A673 (cell line): ENCODE measurements at regions not wholly inside any gene's neighbourhood (a gene's known extent, or its start where the extent isn't known, plus 50 kb on each side); places are given as distances from the start of the nearest gene placed in this dataset.

Source experiments
- BruUV-seq: library from RNA; stranded (reverse); fragments of 400-500 nt; replicated peaks from 2 replicates; lab custom pipeline; 2021; lab: Mats Ljungman, UMichigan
- CTCF ChIA-PET: fragments of 300-600 bp; sonication (Branson Sonifier 250); formaldehyde crosslinking; loops from one replicate; lab custom pipeline; 2022; ENCODE audit warnings: antibody characterized with exemption; lab: Charles Lee
- POLR2A ChIA-PET: fragments of 300-600 bp; sonication (Branson Sonifier 250); formaldehyde crosslinking; loops from one replicate; lab custom pipeline; 2022; ENCODE audit warnings: antibody characterized with exemption; ENCODE audit not compliant: low non-redundant PET; lab: Charles Lee
- DNase-seq: peaks from one replicate; pipeline ENCODE4 v3.0.0-alpha.2; 2015; ENCODE audit warnings: low spot score
- H3K27ac ChIP-seq: fragments of 200-600 bp; sonication (generic); 2 replicates; pipeline ENCODE4 v1.5.1; 2016; ENCODE audit warnings: mixed run types, low read depth, mild to moderate bottlenecking, mixed read lengths, antibody characterized with exemption, low read length; ENCODE audit not compliant: poor library complexity, severe bottlenecking
- H3K27me3 ChIP-seq: fragments of 200-600 bp; sonication (generic); replicated peaks from 2 replicates; pipeline ENCODE4 v1.6.1; 2017; ENCODE audit warnings: mixed run types, low read depth, mild to moderate bottlenecking, mixed read lengths, antibody characterized with exemption, low read length; ENCODE audit not compliant: insufficient read depth, poor library complexity
- H3K36me3 ChIP-seq: fragments of 200-600 bp; sonication (generic); 2 replicates; pipeline ENCODE4 v1.6.1; 2016; ENCODE audit warnings: mixed run types, mild to moderate bottlenecking, mixed read lengths, antibody characterized with exemption, low read length; ENCODE audit not compliant: insufficient read depth, poor library complexity, severe bottlenecking
- H3K4me1 ChIP-seq: fragments of 200-600 bp; sonication (generic); 2 replicates; pipeline ENCODE4 v1.6.1; 2017; ENCODE audit warnings: mixed run types, mild to moderate bottlenecking, mixed read lengths, antibody characterized with exemption, low read length; ENCODE audit not compliant: insufficient read depth, poor library complexity, severe bottlenecking
- H3K4me3 ChIP-seq: fragments of 200-600 bp; sonication (generic); 2 replicates; pipeline ENCODE4 v1.5.1; 2016; ENCODE audit warnings: low read depth, mixed run types, mild to moderate bottlenecking, mixed read lengths, low read length; ENCODE audit not compliant: poor library complexity, severe bottlenecking
- H3K9me3 ChIP-seq: fragments of 200-600 bp; sonication (generic); 2 replicates; pipeline ENCODE4 v1.6.1; 2016; ENCODE audit warnings: mixed run types, low read depth, mild to moderate bottlenecking, mixed read lengths, antibody characterized with exemption, low read length; ENCODE audit not compliant: poor library complexity, severe bottlenecking
- EZH2 ChIP-seq: fragments of 200-600 bp; sonication (generic); IDR thresholded peaks from 2 replicates; pipeline ENCODE4 v1.6.1; 2017; ENCODE audit warnings: borderline replicate concordance, low read depth, mild to moderate bottlenecking, mixed read lengths, antibody characterized with exemption, low read length; ENCODE audit not compliant: poor library complexity, severe bottlenecking
- intact Hi-C: fragments of 100-400 bp; cut with micrococcal nuclease; formaldehyde crosslinking; loops from one replicate; pipeline ENCODE4 v1.10.0; 2022; ENCODE audit not compliant: unreplicated experiment
- TF ChIP-seq, protein P1 (sequence below): fragments of 300-800, 200-600 bp; sonication (generic); conservative IDR thresholded peaks from 2 replicates; pipeline ENCODE4 v1.5.1; 2017; ENCODE audit warnings: low read depth, mild to moderate bottlenecking, antibody characterized with exemption, low read length, moderate library complexity, mixed read lengths

DNA sequence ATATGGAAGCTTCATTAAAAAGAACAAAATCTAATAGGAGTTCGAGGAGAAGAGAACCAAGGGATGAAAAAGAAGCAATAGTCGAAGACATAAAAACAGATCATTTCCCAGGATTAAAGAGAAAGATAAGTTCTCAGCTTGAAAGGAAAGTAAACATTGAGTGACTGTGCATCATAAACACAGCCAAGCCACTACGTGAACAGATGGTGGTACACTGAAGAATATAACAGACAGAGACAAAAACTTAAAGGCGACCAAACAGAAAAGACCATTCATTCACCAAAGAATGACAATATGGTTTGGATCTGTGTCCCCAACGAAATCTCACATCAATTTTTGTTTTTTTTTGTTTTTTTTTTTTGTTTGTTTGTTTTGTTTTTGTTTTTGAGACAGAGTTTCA is 210.8 kb upstream of the LINGO1 start:
- CTCF ChIA-PET = interaction anchor here (0.7 kb wide), 1 partner anchor 9 kb away, joined by 7 read pairs; no protein-coding TSS in a partner anchor
- Histone ChIP-seq H3K36me3 (no peaks in the 10 kb centered on the region), H3K27ac (no peak overlapping the region), H3K4me1 (no peaks in the 10 kb centered on the region), H3K9me3 (no peaks in the 10 kb centered on the region), H3K27me3 (no peaks in the 10 kb centered on the region), H3K4me3 (no peak overlapping the region)
- intact Hi-C loops = no loop called here
- no peak for DNase-seq
- TF ChIP-seq EZH2 = no peak
- TF ChIP-seq, protein P1, sequence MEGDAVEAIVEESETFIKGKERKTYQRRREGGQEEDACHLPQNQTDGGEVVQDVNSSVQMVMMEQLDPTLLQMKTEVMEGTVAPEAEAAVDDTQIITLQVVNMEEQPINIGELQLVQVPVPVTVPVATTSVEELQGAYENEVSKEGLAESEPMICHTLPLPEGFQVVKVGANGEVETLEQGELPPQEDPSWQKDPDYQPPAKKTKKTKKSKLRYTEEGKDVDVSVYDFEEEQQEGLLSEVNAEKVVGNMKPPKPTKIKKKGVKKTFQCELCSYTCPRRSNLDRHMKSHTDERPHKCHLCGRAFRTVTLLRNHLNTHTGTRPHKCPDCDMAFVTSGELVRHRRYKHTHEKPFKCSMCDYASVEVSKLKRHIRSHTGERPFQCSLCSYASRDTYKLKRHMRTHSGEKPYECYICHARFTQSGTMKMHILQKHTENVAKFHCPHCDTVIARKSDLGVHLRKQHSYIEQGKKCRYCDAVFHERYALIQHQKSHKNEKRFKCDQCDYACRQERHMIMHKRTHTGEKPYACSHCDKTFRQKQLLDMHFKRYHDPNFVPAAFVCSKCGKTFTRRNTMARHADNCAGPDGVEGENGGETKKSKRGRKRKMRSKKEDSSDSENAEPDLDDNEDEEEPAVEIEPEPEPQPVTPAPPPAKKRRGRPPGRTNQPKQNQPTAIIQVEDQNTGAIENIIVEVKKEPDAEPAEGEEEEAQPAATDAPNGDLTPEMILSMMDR = no peak
- POLR2A ChIA-PET = interaction anchor here (0.7 kb wide), 2 partner anchors 32 to 773 kb away, joined by 6 read pairs; partner anchors contain the start of gene TSPAN3
- BruUV-seq = no TSS peak

DNA sequence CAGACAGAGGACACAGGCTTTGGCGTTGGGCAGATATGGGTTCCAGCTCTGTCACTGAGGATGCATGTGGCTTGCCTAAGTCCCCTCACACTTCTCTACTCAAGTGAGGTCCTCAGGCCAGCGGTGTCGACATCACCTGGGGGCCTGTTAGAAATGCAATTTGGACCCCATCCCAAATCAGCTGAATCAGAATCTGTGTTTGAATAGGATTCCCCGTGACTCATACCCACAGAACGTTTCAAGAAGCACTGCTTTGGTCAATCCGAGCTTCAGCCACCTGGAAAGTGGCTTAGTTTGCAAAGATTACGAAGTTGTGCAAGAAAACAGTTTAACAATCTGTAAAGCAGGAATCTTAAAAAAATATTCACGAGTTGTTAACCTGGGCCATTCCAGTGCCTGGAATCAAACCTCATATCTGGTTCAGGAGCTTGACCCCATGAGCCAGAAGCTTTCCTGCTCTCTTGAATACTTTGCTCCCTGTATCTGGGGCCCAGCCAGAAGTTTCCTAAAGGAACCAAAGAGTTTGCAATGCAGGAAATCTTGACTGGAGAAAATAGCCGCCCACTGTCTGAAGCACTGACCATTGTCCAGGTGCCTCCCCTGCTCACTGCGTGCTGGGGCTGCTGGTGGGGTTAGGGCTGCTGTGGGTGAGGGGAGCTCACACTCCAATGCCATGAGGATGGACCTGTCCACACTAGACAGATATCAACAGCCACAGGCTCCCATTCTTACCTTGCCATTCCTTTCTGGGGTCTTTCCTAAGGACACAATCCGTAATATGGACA is 208.5 kb upstream of the LINGO1 start:
- H3K27ac ChIP-seq = no peak overlapping the region
- no peaks in the 10 kb centered on the region for H3K36me3 ChIP-seq
- BruUV-seq = no TSS peak
- H3K9me3 ChIP-seq = no peaks in the 10 kb centered on the region
- no peaks in the 10 kb centered on the region for H3K4me1 ChIP-seq
- H3K27me3 ChIP-seq = no peaks in the 10 kb centered on the region
- TF ChIP-seq, protein P1 = no peak
- TF ChIP-seq EZH2 = no peak
- H3K4me3 ChIP-seq = no peak overlapping the region
- DNase-seq = no peak
- POLR2A ChIA-PET = no interaction called here
- intact Hi-C loops = no loop called here
- CTCF ChIA-PET = interaction anchor here (0.6 kb wide), 1 partner anchor 14 kb away, joined by 8 read pairs; no protein-coding TSS in a partner anchor

DNA sequence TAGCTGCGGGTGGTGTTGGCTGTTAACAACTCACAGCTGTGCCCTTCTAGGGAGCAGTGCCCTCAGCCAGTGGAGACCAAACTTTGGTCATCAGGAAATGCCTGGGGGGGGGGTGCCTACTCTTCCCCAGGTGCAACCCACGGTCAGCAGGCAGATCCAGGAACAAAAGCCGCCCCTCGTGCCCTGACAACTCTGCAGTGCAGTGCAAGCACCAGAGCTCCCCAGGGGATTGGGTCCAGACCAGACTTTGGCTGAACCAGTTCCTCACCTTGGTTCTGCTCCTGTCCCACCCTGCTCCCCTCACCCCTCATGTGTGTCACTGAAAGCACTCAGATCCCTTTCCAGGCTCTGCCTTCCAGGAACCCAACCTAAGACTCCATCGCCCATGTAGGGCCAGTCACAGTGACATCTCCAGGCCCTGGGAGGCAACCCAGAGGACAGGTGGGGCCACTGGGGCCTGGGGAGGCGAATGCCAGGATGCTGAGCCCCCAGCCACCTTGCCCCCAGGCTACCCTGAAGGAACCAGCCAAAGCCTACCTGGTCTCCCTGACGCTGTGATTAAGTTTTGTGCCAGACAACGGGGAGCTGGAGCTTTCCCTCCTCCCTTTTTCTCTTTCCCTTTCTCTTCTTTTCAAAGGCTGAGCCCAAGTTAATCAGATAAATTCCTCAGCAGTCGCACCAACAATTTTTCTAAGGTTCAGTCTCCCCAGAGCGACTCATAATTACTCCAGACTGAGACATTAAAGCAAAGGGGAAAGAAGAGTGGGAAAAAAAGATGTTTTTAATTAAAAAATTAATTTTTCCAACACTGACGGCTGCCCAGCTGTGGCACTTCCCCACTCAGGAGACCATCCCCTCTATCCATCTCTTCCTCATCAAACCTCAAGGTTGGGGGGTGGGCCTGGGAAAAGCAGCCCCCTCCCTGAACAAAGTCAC is 207.5 kb upstream of the LINGO1 start:
- Histone ChIP-seq H3K4me3 (no peak overlapping the region), H3K4me1 (no peaks in the 10 kb centered on the region), H3K9me3 (no peaks in the 10 kb centered on the region), H3K36me3 (no peaks in the 10 kb centered on the region), H3K27me3 (no peaks in the 10 kb centered on the region), H3K27ac (no peak overlapping the region)
- TF ChIP-seq EZH2 = no peak
- TF ChIP-seq, protein P1 = no peak
- intact Hi-C loops = no loop called here
- no peak for DNase-seq
- CTCF ChIA-PET = no interaction called here
- POLR2A ChIA-PET = no interaction called here
- no TSS peak for BruUV-seq
